A673 (cell line): ENCODE measurements at regions not wholly inside any gene's neighbourhood (a gene's known extent, or its start where the extent isn't known, plus 50 kb on each side); places are given as distances from the start of the nearest gene placed in this dataset.

Experiments
- CTCF ChIP-seq: fragments of 300-800, 200-600 bp; sonication (generic); conservative IDR thresholded peaks from 2 replicates; pipeline ENCODE4 v1.5.1; 2017; ENCODE audit warnings: low read depth, mild to moderate bottlenecking, antibody characterized with exemption, low read length, moderate library complexity, mixed read lengths
- EZH2 ChIP-seq: fragments of 200-600 bp; sonication (generic); IDR thresholded peaks from 2 replicates; pipeline ENCODE4 v1.6.1; 2017; ENCODE audit warnings: borderline replicate concordance, low read depth, mild to moderate bottlenecking, mixed read lengths, antibody characterized with exemption, low read length; ENCODE audit not compliant: poor library complexity, severe bottlenecking

DNA sequence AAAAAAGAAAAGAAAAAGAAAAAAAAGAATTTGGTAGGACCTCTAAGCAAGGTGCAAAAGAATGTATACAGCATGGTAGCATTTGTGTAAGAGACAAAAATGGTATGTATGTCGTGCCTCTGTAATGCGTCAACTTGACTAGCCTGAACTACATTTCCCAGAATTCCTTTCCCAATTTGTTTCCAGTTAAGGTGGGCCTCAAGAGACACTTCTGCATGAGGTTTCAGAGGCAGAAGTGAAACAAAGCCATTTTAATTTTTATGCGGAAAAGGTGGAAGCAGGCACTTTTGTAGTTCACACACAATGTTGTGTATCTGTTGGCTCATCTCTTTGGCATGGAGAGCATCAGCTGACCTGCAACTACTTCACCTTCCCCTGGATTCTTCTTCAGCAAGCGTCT, 56.5 kb upstream of the PAPOLG start:
- TF ChIP-seq CTCF (no peak), EZH2 (no peak)
